ENCODE measurements at regions not wholly inside any gene's neighbourhood (a gene's known extent, or its start where the extent isn't known, plus 50 kb on each side); places are given as distances from the start of the nearest gene placed in this dataset.
"Not testable (repeated sequence)": the region's sequence is repeated elsewhere in the genome, so short reads cannot be mapped to it uniquely, and the experiment has no call there.

DNA sequence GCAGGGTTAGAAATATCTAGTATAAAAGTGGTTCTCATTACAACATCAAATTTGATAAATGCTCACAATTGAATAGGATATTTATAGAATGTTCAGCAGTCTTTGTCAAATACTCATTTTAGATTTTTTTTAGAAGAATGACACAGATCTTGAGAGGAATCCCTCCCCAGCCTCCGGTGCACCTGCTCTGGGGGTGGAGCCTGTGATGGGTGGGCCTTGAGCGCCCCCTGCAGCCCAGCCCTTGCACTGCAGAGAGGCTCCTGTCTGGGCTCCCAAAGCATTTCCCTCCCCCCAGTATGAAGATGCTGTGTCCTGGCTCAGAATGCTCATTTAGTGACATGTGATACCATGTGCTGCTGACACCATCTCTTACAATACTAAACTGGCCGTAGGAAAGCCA, 792.3 kb downstream of the TMEM121 start:
- no peaks in the 10 kb centered on the region for H3K4me1 Mint-ChIP-seq (ENCODE audit: low read depth)
- no peaks in the 10 kb centered on the region for H3K27me3 ChIP-seq (ENCODE audit: control insufficient read depth in 1 of 2, insufficient read depth in 2 of 2, low read length in 2 of 2)
- H3K9me3 ChIP-seq (ENCODE audit: control insufficient read depth in 1 of 2, insufficient read depth in 1 of 2, low read length in 2 of 2): no peaks in the 10 kb centered on the region
- H3K27ac ChIP-seq (ENCODE audit: low read depth in 1 of 2, low read length in 2 of 2): no peak overlapping the region
- peaks cover 11% of the 10 kb centered on the region for H3K27me3 Mint-ChIP-seq
- no peaks in the 10 kb centered on the region for H3K9me3 Mint-ChIP-seq
- peak; percentile 26 to 74 (median 52) for DNase-seq
- intact Hi-C loops (cut with DNase I, micrococcal nuclease): no loop called here
- ChIA-PET POLR2A (no interaction called here), CTCF (interaction anchor here (2.4 kb wide), 1 partner anchor 10 kb away, joined by 10 read pairs; no protein-coding TSS in a partner anchor)
- H3K4me1 ChIP-seq (ENCODE audit: insufficient read depth, low read length): no peaks in the 10 kb centered on the region
- no peak overlapping the region for H3K4me3 ChIP-seq (ENCODE audit: low read length)
- no peaks in the 10 kb centered on the region for H3K36me3 ChIP-seq (ENCODE audit: insufficient read depth, low read length)
- TF ChIP-seq, protein P1, sequence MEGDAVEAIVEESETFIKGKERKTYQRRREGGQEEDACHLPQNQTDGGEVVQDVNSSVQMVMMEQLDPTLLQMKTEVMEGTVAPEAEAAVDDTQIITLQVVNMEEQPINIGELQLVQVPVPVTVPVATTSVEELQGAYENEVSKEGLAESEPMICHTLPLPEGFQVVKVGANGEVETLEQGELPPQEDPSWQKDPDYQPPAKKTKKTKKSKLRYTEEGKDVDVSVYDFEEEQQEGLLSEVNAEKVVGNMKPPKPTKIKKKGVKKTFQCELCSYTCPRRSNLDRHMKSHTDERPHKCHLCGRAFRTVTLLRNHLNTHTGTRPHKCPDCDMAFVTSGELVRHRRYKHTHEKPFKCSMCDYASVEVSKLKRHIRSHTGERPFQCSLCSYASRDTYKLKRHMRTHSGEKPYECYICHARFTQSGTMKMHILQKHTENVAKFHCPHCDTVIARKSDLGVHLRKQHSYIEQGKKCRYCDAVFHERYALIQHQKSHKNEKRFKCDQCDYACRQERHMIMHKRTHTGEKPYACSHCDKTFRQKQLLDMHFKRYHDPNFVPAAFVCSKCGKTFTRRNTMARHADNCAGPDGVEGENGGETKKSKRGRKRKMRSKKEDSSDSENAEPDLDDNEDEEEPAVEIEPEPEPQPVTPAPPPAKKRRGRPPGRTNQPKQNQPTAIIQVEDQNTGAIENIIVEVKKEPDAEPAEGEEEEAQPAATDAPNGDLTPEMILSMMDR (IDR thresholded peaks at IDR 0.05): peak; percentile 78
- H3K4me3 Mint-ChIP-seq: no peak overlapping the region
- H3K27ac Mint-ChIP-seq: no peak overlapping the region
- peak; percentile 90 for ATAC-seq (ENCODE audit: poor library complexity)
- no peaks in the 10 kb centered on the region for H3K36me3 Mint-ChIP-seq (ENCODE audit: low read depth)

DNA sequence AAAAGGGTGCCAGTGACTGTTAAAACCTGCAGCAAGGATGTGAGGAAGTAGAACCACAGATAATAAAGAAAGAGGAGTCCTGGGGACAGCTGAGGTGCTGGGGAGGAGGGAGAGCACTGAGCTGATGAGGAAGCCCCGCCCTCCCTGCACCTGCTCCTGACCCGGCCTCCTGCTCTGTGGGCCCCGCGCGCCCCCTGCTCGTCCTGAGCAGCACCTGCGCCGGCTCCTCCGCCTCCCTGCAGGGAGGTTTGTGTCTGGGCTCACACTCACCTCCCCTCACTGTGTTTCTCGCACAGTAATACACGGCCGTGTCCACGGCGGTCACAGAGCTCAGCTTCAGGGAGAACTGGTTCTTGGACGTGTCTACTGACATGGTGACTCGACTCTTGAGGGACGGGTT, 797.6 kb downstream of the TMEM121 start:
- H3K4me3 Mint-ChIP-seq; H3K9me3 ChIP-seq (ENCODE audit: control insufficient read depth in 1 of 2, insufficient read depth in 1 of 2, low read length in 2 of 2); H3K9me3 Mint-ChIP-seq; POLR2A ChIA-PET; H3K36me3 Mint-ChIP-seq (ENCODE audit: low read depth); CTCF ChIA-PET; H3K36me3 ChIP-seq (ENCODE audit: insufficient read depth, low read length); H3K27ac ChIP-seq (ENCODE audit: low read depth in 1 of 2, low read length in 2 of 2); H3K4me1 Mint-ChIP-seq (ENCODE audit: low read depth); H3K4me3 ChIP-seq (ENCODE audit: low read length); intact Hi-C loops (cut with DNase I, micrococcal nuclease); H3K27me3 ChIP-seq (ENCODE audit: control insufficient read depth in 1 of 2, insufficient read depth in 2 of 2, low read length in 2 of 2); H3K27ac Mint-ChIP-seq; ATAC-seq (ENCODE audit: poor library complexity); H3K4me1 ChIP-seq (ENCODE audit: insufficient read depth, low read length): not testable (repeated sequence)
- peak in 13 of 14 experiments; percentile 13 to 63 (median 29) for DNase-seq
- H3K27me3 Mint-ChIP-seq: peaks cover 26% of the 10 kb centered on the region

DNA sequence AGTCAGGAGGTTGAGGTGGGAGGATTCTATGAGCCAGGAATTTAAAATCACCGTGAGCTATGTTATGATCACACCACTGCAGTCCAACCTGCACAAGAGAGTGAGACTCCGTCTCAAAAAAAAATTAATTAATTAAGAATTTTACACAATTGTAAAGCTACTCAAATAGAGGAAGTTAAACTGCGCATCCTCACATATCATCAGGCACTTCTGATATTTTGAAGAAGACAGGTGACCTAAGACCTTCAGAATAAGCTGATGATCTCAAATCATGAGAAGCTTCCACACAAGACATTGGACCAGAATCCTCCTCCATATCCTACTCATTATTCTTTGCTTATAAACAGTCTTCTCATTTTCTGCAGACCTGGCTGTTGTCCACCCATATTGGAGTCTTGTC, 800.9 kb downstream of the TMEM121 start:
- H3K4me3 Mint-ChIP-seq: no peak overlapping the region
- H3K36me3 ChIP-seq (ENCODE audit: insufficient read depth, low read length): no peaks in the 10 kb centered on the region
- H3K4me1 Mint-ChIP-seq (ENCODE audit: low read depth): no peaks in the 10 kb centered on the region
- no peak overlapping the region for H3K27ac ChIP-seq (ENCODE audit: low read depth in 1 of 2, low read length in 2 of 2)
- ChIA-PET POLR2A (no interaction called here), CTCF (interaction anchor here (1.3 kb wide), 1 partner anchor 90 kb away, joined by 3 read pairs; no protein-coding TSS in a partner anchor)
- H3K9me3 Mint-ChIP-seq: no peaks in the 10 kb centered on the region
- H3K27ac Mint-ChIP-seq: no peak overlapping the region
- TF ChIP-seq, protein P1 (IDR thresholded peaks at IDR 0.05): no peak
- H3K27me3 Mint-ChIP-seq: peaks cover 23% of the 10 kb centered on the region
- no peaks in the 10 kb centered on the region for H3K9me3 ChIP-seq (ENCODE audit: control insufficient read depth in 1 of 2, insufficient read depth in 1 of 2, low read length in 2 of 2)
- H3K4me3 ChIP-seq (ENCODE audit: low read length): no peak overlapping the region
- peaks cover 0 to 6% of the 10 kb centered on the region in 2 experiments for H3K27me3 ChIP-seq (ENCODE audit: control insufficient read depth in 1 of 2, insufficient read depth in 2 of 2, low read length in 2 of 2)
- H3K4me1 ChIP-seq (ENCODE audit: insufficient read depth, low read length): no peaks in the 10 kb centered on the region
- intact Hi-C loops (cut with DNase I, micrococcal nuclease): loop anchor here in 1 of 2 experiments (2.0 kb wide), 1 partner anchor 28 kb away; no protein-coding TSS in a partner anchor
- no peak for ATAC-seq (ENCODE audit: poor library complexity)
- DNase-seq: no peak
- no peaks in the 10 kb centered on the region for H3K36me3 Mint-ChIP-seq (ENCODE audit: low read depth)

DNA sequence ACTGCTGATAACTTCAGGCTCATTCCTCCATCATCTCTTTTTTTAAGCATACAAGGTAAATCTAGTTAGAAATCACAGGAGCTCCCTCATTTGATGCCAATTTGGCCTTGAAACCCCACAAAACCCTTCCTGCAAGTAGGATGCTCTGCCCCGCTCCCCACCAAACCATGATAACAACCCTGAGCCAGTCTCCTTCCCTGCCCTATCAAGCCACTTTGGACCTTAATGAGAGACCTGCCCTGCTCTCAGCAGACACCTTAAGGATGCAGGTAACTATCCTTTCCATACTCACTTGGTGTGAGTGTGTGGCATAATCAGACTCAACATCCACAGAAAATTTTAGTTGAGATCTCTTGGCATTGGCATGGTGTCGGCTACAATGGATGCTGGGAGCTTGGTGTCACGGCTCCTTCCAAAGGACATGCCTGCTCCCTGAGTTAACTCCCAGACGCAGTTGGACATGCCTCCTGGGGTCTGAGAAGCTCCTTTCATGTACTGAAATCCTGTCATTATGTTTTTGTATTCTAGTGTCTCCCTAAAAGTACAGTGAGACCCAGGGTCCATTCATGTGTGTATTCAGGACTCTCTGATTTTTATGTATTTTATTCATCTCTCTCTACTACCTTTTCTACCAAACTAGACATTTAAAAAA, 801.4 kb downstream of the TMEM121 start:
- ATAC-seq (ENCODE audit: poor library complexity); H3K27ac ChIP-seq (ENCODE audit: low read depth in 1 of 2, low read length in 2 of 2); H3K36me3 ChIP-seq (ENCODE audit: insufficient read depth, low read length); H3K27me3 ChIP-seq (ENCODE audit: control insufficient read depth in 1 of 2, insufficient read depth in 2 of 2, low read length in 2 of 2); H3K36me3 Mint-ChIP-seq (ENCODE audit: low read depth); H3K9me3 Mint-ChIP-seq; H3K27ac Mint-ChIP-seq; H3K4me1 ChIP-seq (ENCODE audit: insufficient read depth, low read length); H3K4me3 Mint-ChIP-seq; H3K9me3 ChIP-seq (ENCODE audit: control insufficient read depth in 1 of 2, insufficient read depth in 1 of 2, low read length in 2 of 2); POLR2A ChIA-PET; H3K4me1 Mint-ChIP-seq (ENCODE audit: low read depth); DNase-seq; H3K4me3 ChIP-seq (ENCODE audit: low read length): not testable (repeated sequence)
- peaks cover 17% of the 10 kb centered on the region for H3K27me3 Mint-ChIP-seq
- intact Hi-C loops (cut with DNase I, micrococcal nuclease): loop anchor here in 1 of 2 experiments (2.0 kb wide), 1 partner anchor 27 kb away; no protein-coding TSS in a partner anchor
- CTCF ChIA-PET: interaction anchor here (1.3 kb wide), 1 partner anchor 90 kb away, joined by 3 read pairs; no protein-coding TSS in a partner anchor

DNA sequence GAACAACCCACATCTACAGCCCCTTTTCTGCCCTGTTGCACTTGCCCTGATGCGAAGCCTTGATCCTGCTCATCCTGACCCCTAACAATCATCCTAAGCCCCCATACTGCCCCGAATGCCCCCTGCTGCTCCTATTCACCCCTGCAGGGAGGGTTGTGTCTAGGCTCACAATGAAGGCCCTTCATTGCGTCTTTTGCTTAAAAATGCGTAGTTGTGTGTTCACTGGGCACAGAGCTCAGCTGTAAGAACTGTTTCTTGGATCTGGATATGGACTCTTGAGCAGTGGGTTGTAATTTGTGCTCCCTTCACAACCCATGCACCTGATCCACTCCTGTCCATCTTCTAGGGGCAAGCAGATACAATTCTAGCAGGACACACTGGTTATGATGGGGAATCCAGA, 802.9 kb downstream of the TMEM121 start:
- H3K4me3 Mint-ChIP-seq; H3K4me3 ChIP-seq (ENCODE audit: low read length); H3K9me3 ChIP-seq (ENCODE audit: control insufficient read depth in 1 of 2, insufficient read depth in 1 of 2, low read length in 2 of 2); POLR2A ChIA-PET; H3K4me1 Mint-ChIP-seq (ENCODE audit: low read depth); H3K27ac Mint-ChIP-seq; H3K36me3 Mint-ChIP-seq (ENCODE audit: low read depth); ATAC-seq (ENCODE audit: poor library complexity); DNase-seq; H3K9me3 Mint-ChIP-seq; H3K4me1 ChIP-seq (ENCODE audit: insufficient read depth, low read length); H3K27ac ChIP-seq (ENCODE audit: low read depth in 1 of 2, low read length in 2 of 2); H3K27me3 ChIP-seq (ENCODE audit: control insufficient read depth in 1 of 2, insufficient read depth in 2 of 2, low read length in 2 of 2); intact Hi-C loops (cut with DNase I, micrococcal nuclease); H3K36me3 ChIP-seq (ENCODE audit: insufficient read depth, low read length); CTCF ChIA-PET: not testable (repeated sequence)
- H3K27me3 Mint-ChIP-seq: peaks cover 15% of the 10 kb centered on the region

Measured in CD4-positive, alpha-beta T cell (primary cell).